Right lobe of liver (tissue), 4 donors: ENCODE measurements at regions not wholly inside any gene's neighbourhood (a gene's known extent, or its start where the extent isn't known, plus 50 kb on each side); places are given as distances from the start of the nearest gene placed in this dataset.

Experiments used
- CTCF ChIP-seq, 4 donors: fragments of 200-600 bp in 3 of 4; fragments of 450-650 bp in 1 of 4; IDR thresholded peaks; one replicate each; pipeline versions ENCODE4 v1.5.1 to v1.8.0; 2016 to 2022; ENCODE audit warnings: antibody characterized with exemption in 4 of 4, mild to moderate bottlenecking in 2 of 4
- POLR2A ChIP-seq: fragments of 450-650 bp; IDR thresholded peaks from one replicate; pipeline ENCODE4 v1.6.1; 2017; ENCODE audit warnings: antibody characterized with exemption, mild to moderate bottlenecking
- donor health status: DM: no; HTN: no; CAD: no.
- donor health status: DM: no; HTN: no; CAD: no.
- donor health status: DM: no; HTN: yes; CAD: no.

DNA sequence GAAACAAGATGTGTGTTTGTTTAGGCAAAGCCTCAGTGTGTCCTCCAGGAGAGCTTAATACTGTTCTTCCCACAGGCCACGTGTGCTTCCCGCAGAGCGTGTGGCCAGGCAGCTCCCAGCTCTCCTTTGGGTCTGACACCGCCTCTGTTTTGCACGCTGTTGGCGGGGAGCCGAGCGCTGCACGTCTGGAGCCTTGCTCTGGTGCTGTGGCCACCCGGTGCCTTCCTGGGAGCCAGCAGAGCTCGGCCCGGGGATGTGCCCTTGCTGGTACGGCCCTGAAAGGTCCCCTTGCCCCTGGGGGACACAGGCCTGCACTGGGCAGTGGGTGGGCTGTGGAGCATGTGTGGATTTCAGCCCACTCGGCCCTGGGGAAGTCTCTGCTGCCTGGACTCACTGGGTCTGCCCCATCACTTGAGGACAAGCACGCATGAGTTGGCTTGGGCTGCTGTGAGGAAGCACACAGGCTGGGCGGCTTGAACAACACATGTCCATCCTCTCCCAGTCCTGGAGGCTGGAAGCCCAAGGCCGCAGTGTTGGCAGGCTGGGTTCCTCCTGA, 160.7 kb upstream of the HDAC4 start:
- TF ChIP-seq POLR2A (no peak), CTCF (IDR thresholded peaks at IDR 0.05) (no peak)
